Lower lobe of right lung (tissue), 2 donors: ENCODE measurements at regions not wholly inside any gene's neighbourhood (a gene's known extent, or its start where the extent isn't known, plus 50 kb on each side); places are given as distances from the start of the nearest gene placed in this dataset.

ENCODE experiments used
- ATAC-seq, 2 donors: fragments of 200-7000 bp; cut with Tn5 transposase; one replicate each; pipeline ENCODE4 v1.9.1; 2020 to 2022; ENCODE audit warnings: mild to moderate bottlenecking in 2 of 2, moderate library complexity in 2 of 2
- DNase-seq: peaks from one replicate; pipeline ENCODE4 v3.0.0-alpha.2; 2020
- H3K27ac ChIP-seq: fragments of 200-600 bp; one replicate; pipeline ENCODE4 v1.8.0; 2022
- H3K27me3 ChIP-seq: fragments of 200-600 bp; one replicate; pipeline ENCODE4 v1.8.0; 2022; ENCODE audit warnings: low read depth
- H3K36me3 ChIP-seq: fragments of 200-600 bp; one replicate; pipeline ENCODE4 v1.8.0; 2022; ENCODE audit warnings: mild to moderate bottlenecking
- H3K4me1 ChIP-seq: fragments of 200-600 bp; one replicate; pipeline ENCODE4 v1.8.0; 2022
- H3K4me3 ChIP-seq: fragments of 200-600 bp; one replicate; pipeline ENCODE4 v1.8.0; 2022; ENCODE audit warnings: mild to moderate bottlenecking
- H3K9me3 ChIP-seq: fragments of 200-600 bp; one replicate; pipeline ENCODE4 v1.8.0; 2022
- intact Hi-C: fragments of 100-400 bp; cut with DNase I; formaldehyde crosslinking; loops from one replicate; pipeline ENCODE4 v1.11.0; 2022
- TF ChIP-seq, protein P1 (sequence below): fragments of 200-600 bp; IDR thresholded peaks from one replicate; pipeline ENCODE4 v1.8.0; 2022; ENCODE audit warnings: antibody characterized with exemption, mild to moderate bottlenecking
- donor health status: DM: no; HTN: yes; CAD: no; lungs with severe emphysema.

DNA sequence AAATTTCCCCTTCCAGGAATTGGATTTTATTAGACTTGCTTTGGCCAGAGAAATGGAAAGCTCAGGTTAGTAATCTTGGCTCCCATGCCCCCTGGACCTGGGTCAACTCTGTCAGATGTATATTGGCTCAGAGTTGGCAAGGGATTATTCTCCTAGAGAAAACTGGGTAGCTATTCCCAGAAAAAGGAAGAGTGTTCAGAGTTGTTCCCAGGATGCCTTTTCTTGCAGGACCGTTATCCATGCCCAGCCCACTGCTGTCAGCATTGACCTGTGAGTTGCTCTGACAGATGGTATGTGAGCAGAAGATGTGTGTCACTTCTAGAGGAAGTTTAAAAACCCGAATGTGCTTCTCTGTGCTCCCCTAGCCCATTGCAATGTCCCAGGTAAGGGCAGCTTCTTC, 509.9 kb upstream of the ZFP42 start:
- H3K27me3 ChIP-seq, result no peaks in the 10 kb centered on the region
- no peaks in the 10 kb centered on the region for H3K36me3 ChIP-seq
- TF ChIP-seq, protein P1, sequence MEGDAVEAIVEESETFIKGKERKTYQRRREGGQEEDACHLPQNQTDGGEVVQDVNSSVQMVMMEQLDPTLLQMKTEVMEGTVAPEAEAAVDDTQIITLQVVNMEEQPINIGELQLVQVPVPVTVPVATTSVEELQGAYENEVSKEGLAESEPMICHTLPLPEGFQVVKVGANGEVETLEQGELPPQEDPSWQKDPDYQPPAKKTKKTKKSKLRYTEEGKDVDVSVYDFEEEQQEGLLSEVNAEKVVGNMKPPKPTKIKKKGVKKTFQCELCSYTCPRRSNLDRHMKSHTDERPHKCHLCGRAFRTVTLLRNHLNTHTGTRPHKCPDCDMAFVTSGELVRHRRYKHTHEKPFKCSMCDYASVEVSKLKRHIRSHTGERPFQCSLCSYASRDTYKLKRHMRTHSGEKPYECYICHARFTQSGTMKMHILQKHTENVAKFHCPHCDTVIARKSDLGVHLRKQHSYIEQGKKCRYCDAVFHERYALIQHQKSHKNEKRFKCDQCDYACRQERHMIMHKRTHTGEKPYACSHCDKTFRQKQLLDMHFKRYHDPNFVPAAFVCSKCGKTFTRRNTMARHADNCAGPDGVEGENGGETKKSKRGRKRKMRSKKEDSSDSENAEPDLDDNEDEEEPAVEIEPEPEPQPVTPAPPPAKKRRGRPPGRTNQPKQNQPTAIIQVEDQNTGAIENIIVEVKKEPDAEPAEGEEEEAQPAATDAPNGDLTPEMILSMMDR, result no peak
- intact Hi-C loops, result no loop called here
- H3K4me3 ChIP-seq, result no peak overlapping the region
- ATAC-seq, result no peak
- peaks cover 3% of the 10 kb centered on the region for H3K4me1 ChIP-seq
- no peaks in the 10 kb centered on the region for H3K9me3 ChIP-seq
- no peak for DNase-seq
- H3K27ac ChIP-seq, result no peak overlapping the region

DNA sequence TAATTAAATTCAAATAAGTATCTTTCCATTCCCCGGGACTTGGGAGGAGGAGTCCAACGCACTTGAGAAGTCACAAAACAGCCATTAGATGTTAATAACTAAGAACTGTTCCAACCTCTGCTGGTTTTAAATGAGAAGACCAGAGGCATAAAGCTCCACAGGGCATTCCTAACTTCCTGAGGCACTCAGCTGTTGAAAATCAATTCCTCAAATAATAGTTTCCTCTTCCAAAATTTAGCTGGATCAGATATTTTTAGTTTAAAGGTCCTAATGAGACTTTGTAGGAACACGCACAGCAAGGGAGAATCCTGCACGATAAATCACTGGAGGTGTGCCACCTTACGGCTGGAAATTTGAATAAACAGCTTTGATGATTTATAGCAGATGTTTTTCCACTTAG, 504.3 kb upstream of the ZFP42 start:
- no peaks in the 10 kb centered on the region for H3K4me1 ChIP-seq
- no peaks in the 10 kb centered on the region for H3K27me3 ChIP-seq
- intact Hi-C loops, result no loop called here
- TF ChIP-seq, protein P1, result no peak
- no peak overlapping the region for H3K27ac ChIP-seq
- H3K36me3 ChIP-seq, result no peaks in the 10 kb centered on the region
- no peak overlapping the region for H3K4me3 ChIP-seq
- ATAC-seq (no peak), DNase-seq (no peak)
- no peaks in the 10 kb centered on the region for H3K9me3 ChIP-seq

DNA sequence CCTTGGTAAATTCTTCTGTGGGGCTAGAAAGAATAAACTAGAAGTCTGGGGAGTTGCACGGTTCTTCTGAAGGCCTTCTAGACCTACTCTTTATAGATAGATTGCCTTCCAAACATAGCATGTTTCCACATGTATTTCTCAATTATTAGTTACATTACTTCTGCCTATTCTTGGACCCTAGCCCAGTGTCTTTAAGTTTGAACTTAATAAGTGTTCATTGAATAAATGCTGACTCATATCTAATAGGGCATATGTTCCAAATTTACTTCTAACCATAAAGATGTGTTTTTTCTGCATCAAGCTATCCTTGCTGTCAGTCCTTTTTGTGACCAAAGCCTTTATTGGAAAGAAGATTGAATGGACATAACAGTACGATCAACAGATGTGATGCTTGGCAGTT, 503.6 kb upstream of the ZFP42 start:
- Histone ChIP-seq H3K36me3 (no peaks in the 10 kb centered on the region), H3K9me3 (no peaks in the 10 kb centered on the region), H3K27me3 (no peaks in the 10 kb centered on the region), H3K4me3 (no peak overlapping the region), H3K27ac (no peak overlapping the region), H3K4me1 (no peaks in the 10 kb centered on the region)
- TF ChIP-seq, protein P1, result no peak
- no peak for DNase-seq
- intact Hi-C loops, result no loop called here
- no peak for ATAC-seq

DNA sequence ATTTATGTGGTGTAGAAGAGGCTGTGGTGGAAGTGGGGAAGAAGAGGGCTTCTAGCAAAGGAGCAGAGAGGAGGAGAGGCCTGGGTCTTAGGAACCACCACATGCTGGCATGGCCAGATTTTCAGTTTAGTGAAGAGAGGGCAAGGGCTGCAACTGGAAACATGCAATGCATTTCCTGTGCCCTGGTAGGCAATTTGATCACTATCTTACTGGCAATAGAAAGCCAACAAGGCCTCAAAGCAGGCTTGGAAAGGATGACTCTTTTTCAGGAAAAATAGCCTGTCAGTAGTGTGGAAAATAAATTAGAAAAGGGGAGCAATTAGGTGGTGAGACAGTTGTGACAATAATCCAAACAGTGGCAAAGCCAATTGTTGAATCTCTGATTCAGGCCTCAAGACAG, 501.9 kb upstream of the ZFP42 start:
- DNase-seq, result no peak
- no peak overlapping the region for H3K27ac ChIP-seq
- no peak for ATAC-seq
- H3K4me1 ChIP-seq, result no peaks in the 10 kb centered on the region
- TF ChIP-seq, protein P1, result no peak
- no peak overlapping the region for H3K4me3 ChIP-seq
- intact Hi-C loops, result no loop called here
- H3K27me3 ChIP-seq, result no peaks in the 10 kb centered on the region
- no peaks in the 10 kb centered on the region for H3K9me3 ChIP-seq
- no peaks in the 10 kb centered on the region for H3K36me3 ChIP-seq

DNA sequence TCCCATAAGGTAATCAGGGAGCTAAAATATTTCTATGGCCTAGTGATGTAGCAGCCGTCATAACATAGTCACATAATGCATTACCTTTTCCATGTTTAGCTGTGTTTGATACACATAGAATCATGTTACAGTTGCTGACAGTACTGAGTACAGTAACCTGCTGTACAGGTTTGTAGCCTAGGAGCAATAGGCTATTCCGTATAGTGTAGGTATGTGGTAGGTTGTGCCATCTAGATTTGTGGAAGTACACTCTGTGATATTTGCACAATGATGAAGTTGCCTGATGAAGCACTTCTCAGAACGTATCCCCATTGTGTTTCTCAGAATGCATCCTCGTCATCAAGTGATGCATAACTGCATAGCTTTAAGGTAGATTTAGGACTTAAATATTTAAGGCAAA, 495.6 kb upstream of the ZFP42 start:
- TF ChIP-seq, protein P1, result no peak
- peak in 1 of 2 donors; percentile 38 for ATAC-seq
- intact Hi-C loops, result no loop called here
- Histone ChIP-seq H3K36me3 (no peaks in the 10 kb centered on the region), H3K27me3 (no peaks in the 10 kb centered on the region), H3K4me1 (no peaks in the 10 kb centered on the region), H3K27ac (no peak overlapping the region), H3K4me3 (no peak overlapping the region), H3K9me3 (no peaks in the 10 kb centered on the region)
- no peak for DNase-seq

DNA sequence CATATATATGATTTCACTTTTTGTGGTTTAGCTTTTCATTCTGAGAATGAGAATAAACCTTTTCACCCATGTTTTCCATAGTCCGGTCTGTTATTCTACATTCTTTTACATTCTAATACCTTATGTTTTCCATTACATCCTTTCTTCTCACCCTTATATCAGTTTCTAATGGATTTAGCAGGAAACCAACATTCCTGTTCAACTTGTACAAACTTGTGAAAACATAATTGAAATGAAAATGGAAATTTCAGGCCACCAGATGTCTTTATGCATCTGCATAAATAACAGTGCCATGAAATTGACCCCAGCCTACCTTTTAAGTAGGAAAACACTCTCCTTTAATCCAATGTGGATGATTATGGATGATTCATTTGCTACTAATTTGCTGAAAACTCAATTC, 494.8 kb upstream of the ZFP42 start:
- Histone ChIP-seq H3K9me3 (no peaks in the 10 kb centered on the region), H3K27me3 (no peaks in the 10 kb centered on the region), H3K4me1 (no peaks in the 10 kb centered on the region), H3K36me3 (no peaks in the 10 kb centered on the region), H3K4me3 (no peak overlapping the region), H3K27ac (no peak overlapping the region)
- intact Hi-C loops, result no loop called here
- DNase-seq, result no peak
- TF ChIP-seq, protein P1, result no peak
- no peak for ATAC-seq
